ENCODE measurements at regions not wholly inside any gene's neighbourhood (a gene's known extent, or its start where the extent isn't known, plus 50 kb on each side); places are given as distances from the start of the nearest gene placed in this dataset.

DNA sequence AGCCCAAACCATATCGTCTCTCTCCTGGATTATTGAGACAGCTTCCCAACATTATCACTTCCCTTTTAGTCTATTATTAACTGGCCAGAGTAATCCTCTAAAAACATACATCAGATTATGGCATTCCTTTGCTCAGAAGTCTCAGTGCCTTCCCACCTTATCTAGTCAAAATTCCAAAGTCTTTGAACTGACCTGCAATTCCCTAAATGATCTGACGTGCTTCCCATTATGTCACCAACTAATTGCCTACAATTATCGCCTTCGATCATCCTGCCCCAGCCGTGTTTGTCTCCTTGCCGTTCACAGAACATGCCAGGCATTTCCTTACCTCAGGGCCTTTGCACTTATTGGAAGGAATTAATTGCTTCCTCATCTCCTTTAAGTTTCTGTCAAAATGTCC lies 332.4 kb downstream of the IRS1 start:
- no peaks in the 10 kb centered on the region for H3K79me2 ChIP-seq (ENCODE audit: control insufficient read depth, insufficient read depth, low read length)
- H3K36me3 ChIP-seq (ENCODE audit: control insufficient read depth, insufficient read depth, low read length), result no peaks in the 10 kb centered on the region
- no peaks in the 10 kb centered on the region for H3K27me3 ChIP-seq (ENCODE audit: control insufficient read depth, insufficient read depth, low read length)
- H3K9ac ChIP-seq (ENCODE audit: insufficient read depth, low read length), result no peak overlapping the region
- H3K4me3 ChIP-seq (replicated peaks in 1 of 4; ENCODE audit: control extremely low read depth in 1 of 4, insufficient read depth in 1 of 4, low read depth in 3 of 4, low read length in 4 of 4), result no peak overlapping the region
- TF ChIP-seq EZH2 (IDR thresholded peaks at IDR 0.05; ENCODE audit: low read length, missing control alignments) (no peak), CTCF (conservative IDR thresholded peaks at IDR 0.05 in 1 of 2, IDR thresholded peaks at IDR 0.05 in 1 of 2; ENCODE audit: low read depth in 1 of 2, low read length in 2 of 2) (no peak)
- H2AFZ ChIP-seq (ENCODE audit: low read length), result no peak overlapping the region
- no peak overlapping the region for H3K4me2 ChIP-seq (ENCODE audit: extremely low read depth, insufficient read depth, low read length)
- no peaks in the 10 kb centered on the region for H3K4me1 ChIP-seq (ENCODE audit: control insufficient read depth, extremely low read depth, insufficient read depth, low read length)
- H3K9me3 ChIP-seq (ENCODE audit: control insufficient read depth, insufficient read depth, low read depth, low read length), result no peaks in the 10 kb centered on the region
- no peaks in the 10 kb centered on the region for H4K20me1 ChIP-seq (ENCODE audit: control insufficient read depth, extremely low read depth, insufficient read depth, low read length)
- H3K27ac ChIP-seq (ENCODE audit: insufficient read depth, low read length), result no peak overlapping the region
- DNase-seq (ENCODE audit: low read depth in 2 of 2), result no peak

GRCh38 chr2:226466589-226466988 lies 333.0 kb downstream of the IRS1 start:
- H3K27me3 ChIP-seq (ENCODE audit: control insufficient read depth, insufficient read depth, low read length), result no peaks in the 10 kb centered on the region
- TF ChIP-seq EZH2 (IDR thresholded peaks at IDR 0.05; ENCODE audit: low read length, missing control alignments) (no peak), CTCF (conservative IDR thresholded peaks at IDR 0.05 in 1 of 2, IDR thresholded peaks at IDR 0.05 in 1 of 2; ENCODE audit: low read depth in 1 of 2, low read length in 2 of 2) (no peak)
- no peaks in the 10 kb centered on the region for H3K36me3 ChIP-seq (ENCODE audit: control insufficient read depth, insufficient read depth, low read length)
- H4K20me1 ChIP-seq (ENCODE audit: control insufficient read depth, extremely low read depth, insufficient read depth, low read length), result no peaks in the 10 kb centered on the region
- H3K9me3 ChIP-seq (ENCODE audit: control insufficient read depth, insufficient read depth, low read depth, low read length), result no peaks in the 10 kb centered on the region
- H3K4me3 ChIP-seq (replicated peaks in 1 of 4; ENCODE audit: control extremely low read depth in 1 of 4, insufficient read depth in 1 of 4, low read depth in 3 of 4, low read length in 4 of 4), result no peak overlapping the region
- no peak overlapping the region for H3K9ac ChIP-seq (ENCODE audit: insufficient read depth, low read length)
- no peak overlapping the region for H3K4me2 ChIP-seq (ENCODE audit: extremely low read depth, insufficient read depth, low read length)
- H2AFZ ChIP-seq (ENCODE audit: low read length), result no peak overlapping the region
- peak in 1 of 2 donors; percentile 26 for DNase-seq (ENCODE audit: low read depth in 2 of 2)
- no peaks in the 10 kb centered on the region for H3K4me1 ChIP-seq (ENCODE audit: control insufficient read depth, extremely low read depth, insufficient read depth, low read length)
- no peak overlapping the region for H3K27ac ChIP-seq (ENCODE audit: insufficient read depth, low read length)
- no peaks in the 10 kb centered on the region for H3K79me2 ChIP-seq (ENCODE audit: control insufficient read depth, insufficient read depth, low read length)

DNA sequence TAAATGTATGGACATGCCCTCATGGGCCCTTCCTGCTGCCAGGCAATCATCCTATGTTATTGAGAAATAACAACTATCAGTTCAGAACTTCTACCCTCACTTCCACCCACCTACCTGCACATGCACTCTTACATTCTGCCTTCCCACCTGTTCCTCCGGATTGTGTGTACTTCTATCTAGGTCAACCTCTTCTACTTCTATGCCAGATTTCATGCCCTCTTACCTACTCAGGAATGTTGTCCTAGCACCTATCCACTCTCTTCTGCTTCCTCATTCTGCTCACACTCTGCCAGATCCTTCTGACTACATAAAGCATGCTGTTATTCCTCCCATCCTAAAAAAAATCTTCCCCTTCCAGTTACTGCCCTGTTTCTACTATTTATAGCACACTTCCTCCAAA lies 333.5 kb downstream of the IRS1 start:
- Histone ChIP-seq H3K27me3 (ENCODE audit: control insufficient read depth, insufficient read depth, low read length) (no peaks in the 10 kb centered on the region), H3K36me3 (ENCODE audit: control insufficient read depth, insufficient read depth, low read length) (no peaks in the 10 kb centered on the region), H3K9me3 (ENCODE audit: control insufficient read depth, insufficient read depth, low read depth, low read length) (no peaks in the 10 kb centered on the region), H3K4me3 (replicated peaks in 1 of 4; ENCODE audit: control extremely low read depth in 1 of 4, insufficient read depth in 1 of 4, low read depth in 3 of 4, low read length in 4 of 4) (no peak overlapping the region), H3K9ac (ENCODE audit: insufficient read depth, low read length) (no peak overlapping the region), H3K79me2 (ENCODE audit: control insufficient read depth, insufficient read depth, low read length) (no peaks in the 10 kb centered on the region), H4K20me1 (ENCODE audit: control insufficient read depth, extremely low read depth, insufficient read depth, low read length) (no peaks in the 10 kb centered on the region), H2AFZ (ENCODE audit: low read length) (no peak overlapping the region), H3K27ac (ENCODE audit: insufficient read depth, low read length) (no peak overlapping the region), H3K4me2 (ENCODE audit: extremely low read depth, insufficient read depth, low read length) (no peak overlapping the region), H3K4me1 (ENCODE audit: control insufficient read depth, extremely low read depth, insufficient read depth, low read length) (no peaks in the 10 kb centered on the region)
- TF ChIP-seq CTCF (conservative IDR thresholded peaks at IDR 0.05 in 1 of 2, IDR thresholded peaks at IDR 0.05 in 1 of 2; ENCODE audit: low read depth in 1 of 2, low read length in 2 of 2) (no peak), EZH2 (IDR thresholded peaks at IDR 0.05; ENCODE audit: low read length, missing control alignments) (no peak)
- no peak for DNase-seq (ENCODE audit: low read depth in 2 of 2)
